ENCODE measurements at regions not wholly inside any gene's neighbourhood (a gene's known extent, or its start where the extent isn't known, plus 50 kb on each side); places are given as distances from the start of the nearest gene placed in this dataset.

GRCh38 chr4:132763465-132763864 lies 385.6 kb upstream of the PCDH10 start:
- TF ChIP-seq EZH2 (IDR thresholded peaks at IDR 0.05; ENCODE audit: borderline replicate concordance, low read depth, low read length, poor library complexity, severe bottlenecking): no peak
- no peak for TF ChIP-seq CTCF (conservative IDR thresholded peaks at IDR 0.05; ENCODE audit: low read depth, low read length)
